CD4-positive, alpha-beta T cell treated with Interleukin-2 at 100 ng/mL for 4 hours (primary cell): ENCODE measurements at regions not wholly inside any gene's neighbourhood (a gene's known extent, or its start where the extent isn't known, plus 50 kb on each side); places are given as distances from the start of the nearest gene placed in this dataset.

ENCODE experiments used
- DNase-seq: peaks from one replicate; pipeline ENCODE4 v3.0.0-alpha.2; 2020; ENCODE audit warnings: low spot score

- no peak for DNase-seq
Observed at GRCh38 chr18:73787316-73787715, 360.3 kb downstream of the FBXO15 start.

DNA sequence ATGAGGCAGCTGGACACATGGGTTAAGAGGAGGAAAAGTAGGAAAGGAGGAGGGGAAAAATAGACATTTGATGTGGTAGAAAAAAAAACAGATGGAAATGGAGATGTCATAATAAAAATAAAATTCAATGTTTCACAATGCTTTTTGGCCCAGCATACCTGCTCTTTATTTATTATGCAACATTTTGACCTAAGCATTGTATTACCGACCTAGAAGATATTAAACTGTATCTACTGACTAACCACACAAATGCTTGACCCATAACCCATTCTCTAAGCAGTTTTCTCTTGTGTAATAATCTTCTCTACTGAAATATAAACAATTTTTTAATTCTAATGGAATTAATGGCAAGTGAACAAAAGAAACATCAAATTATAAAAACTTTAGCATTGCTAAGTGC is 362.3 kb downstream of the FBXO15 start:
- no peak for DNase-seq

GRCh38 chr18:73784853-73785252 is 362.8 kb downstream of the FBXO15 start:
- DNase-seq: no peak

GRCh38 chr18:73782405-73782804 is 365.2 kb downstream of the FBXO15 start:
- no peak for DNase-seq

- no peak for DNase-seq
Observed at GRCh38 chr18:73780218-73780617, 367.4 kb downstream of the FBXO15 start.

GRCh38 chr18:73778032-73778359 is 369.6 kb downstream of the FBXO15 start:
- DNase-seq: no peak

GRCh38 chr18:73777356-73778031 is 370.1 kb downstream of the FBXO15 start:
- no peak for DNase-seq

GRCh38 chr18:73774811-73775509 is 372.7 kb downstream of the FBXO15 start:
- DNase-seq: no peak

GRCh38 chr18:73768043-73768442 is 379.6 kb downstream of the FBXO15 start:
- no peak for DNase-seq

- DNase-seq: no peak
Observed at GRCh38 chr18:73766910-73767515, 380.6 kb downstream of the FBXO15 start.

- no peak for DNase-seq
Observed at GRCh38 chr18:73758446-73758845, 389.2 kb downstream of the FBXO15 start.

DNA sequence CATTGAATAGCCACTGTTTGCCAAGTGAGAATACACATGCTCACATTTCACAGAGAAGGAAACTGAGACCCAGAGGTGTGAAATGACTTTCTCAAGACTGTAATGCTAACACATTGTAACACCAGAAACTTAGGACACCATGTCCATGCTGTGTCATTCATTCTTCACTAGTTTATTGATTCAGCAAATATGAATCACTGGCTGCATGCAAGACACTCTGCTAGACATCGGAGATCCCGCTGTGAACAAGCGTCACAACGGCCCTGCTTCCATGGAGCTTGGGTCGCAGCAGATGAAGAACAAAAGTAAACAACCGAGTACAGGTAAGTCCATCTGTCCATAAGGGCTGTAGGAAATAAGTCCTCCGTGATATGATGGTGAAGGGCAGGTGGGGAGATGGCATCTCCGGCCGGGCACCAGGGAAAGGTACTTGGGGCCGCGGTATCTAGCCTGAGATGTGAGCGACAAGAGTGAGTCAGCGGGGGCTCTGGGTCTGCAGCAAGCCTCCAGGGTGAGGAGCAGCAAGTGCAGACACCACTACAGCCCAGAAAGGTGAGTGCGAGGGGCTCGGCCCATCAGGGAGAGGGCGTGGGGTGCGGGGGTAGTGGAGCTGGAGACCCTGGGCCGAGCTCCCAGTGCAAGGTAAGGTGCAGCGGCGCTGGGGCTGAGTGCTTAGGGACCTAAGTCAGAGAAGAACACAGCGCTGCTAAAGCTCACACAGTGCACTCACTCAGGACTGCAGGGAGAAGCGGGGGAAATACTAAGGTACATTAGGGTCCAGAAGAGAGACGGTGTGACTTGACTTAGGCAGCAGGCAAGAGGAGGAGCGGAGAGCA is 391.2 kb downstream of the FBXO15 start:
- DNase-seq: no peak

DNA sequence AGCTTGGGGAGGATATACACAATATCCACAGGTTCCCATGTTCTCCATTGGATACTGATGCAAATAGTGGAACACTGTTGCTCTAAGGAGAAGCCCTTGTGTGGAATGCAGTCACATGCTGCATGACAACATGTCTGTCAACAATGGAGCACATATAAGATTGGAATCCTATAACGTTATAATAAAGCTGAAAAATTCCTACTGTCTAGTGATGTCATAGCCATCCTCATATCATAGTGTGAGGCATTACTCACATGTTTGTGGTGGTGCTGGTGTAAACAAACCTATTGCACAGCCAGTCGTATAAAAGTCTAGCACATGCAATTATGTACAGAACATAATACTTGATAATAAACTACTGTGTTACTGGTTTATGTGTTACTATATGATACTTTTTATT is 394.7 kb downstream of the FBXO15 start:
- DNase-seq: no peak

- DNase-seq: no peak
Observed at GRCh38 chr18:73752546-73752945, 395.1 kb downstream of the FBXO15 start.

DNA sequence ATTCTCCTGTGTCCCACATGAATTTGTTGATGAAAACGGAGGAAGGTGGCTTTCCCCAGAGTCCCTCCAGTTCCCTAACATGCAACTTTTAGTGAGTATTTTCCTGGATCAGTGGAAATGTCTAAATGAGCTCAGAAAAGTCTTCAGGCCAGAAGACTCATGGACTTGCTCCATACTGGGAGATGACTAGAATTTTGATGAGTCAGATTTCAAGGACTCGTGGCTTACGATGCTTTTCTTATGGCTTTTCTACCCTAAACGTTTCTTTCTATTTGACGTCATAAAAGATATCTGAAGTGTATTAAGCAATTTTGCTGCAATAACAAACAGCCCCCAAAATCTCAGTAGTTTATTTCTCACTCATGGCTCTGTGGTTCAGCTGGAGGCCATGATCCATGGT is 397.6 kb downstream of the FBXO15 start:
- DNase-seq: no peak

DNA sequence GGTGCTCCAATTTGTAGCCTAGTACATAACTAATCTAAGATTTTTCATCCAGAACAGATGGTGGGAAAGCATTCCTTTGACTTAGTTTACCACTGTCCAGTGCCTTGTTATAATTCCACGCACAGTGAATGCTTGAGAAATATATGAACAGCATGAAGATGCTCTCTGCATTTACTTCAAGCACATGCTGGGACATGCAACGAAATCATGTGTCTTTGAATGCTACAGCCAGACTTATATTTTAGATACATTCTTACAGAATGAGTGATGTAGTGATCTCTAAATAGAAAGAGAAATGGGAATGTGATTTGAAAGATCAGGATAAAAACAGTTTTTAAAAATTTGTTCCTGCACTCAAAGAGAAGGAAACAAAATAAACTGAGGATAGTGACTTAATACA is 398.3 kb downstream of the FBXO15 start:
- DNase-seq: no peak

DNA sequence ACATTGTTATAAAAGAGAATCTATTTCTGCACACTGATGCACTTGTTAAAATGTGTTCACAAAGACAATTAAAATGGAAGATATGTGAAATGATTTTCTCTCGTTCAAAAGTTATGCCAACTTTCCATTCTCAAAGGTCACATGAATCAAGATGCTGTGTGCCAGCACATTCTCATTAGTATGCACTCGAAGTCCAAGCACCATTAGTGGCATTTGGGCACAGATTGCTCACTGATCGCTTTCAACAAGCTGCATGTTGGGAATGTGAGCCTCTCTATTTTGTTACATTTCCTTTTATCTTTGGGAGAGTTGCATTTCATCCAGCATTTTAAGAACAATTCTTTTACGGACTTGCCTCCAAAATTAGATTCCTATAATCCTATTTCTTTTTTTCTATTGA is 398.9 kb downstream of the FBXO15 start:
- DNase-seq: no peak

GRCh38 chr18:73746101-73746500 is 401.5 kb downstream of the FBXO15 start:
- DNase-seq: no peak

DNA sequence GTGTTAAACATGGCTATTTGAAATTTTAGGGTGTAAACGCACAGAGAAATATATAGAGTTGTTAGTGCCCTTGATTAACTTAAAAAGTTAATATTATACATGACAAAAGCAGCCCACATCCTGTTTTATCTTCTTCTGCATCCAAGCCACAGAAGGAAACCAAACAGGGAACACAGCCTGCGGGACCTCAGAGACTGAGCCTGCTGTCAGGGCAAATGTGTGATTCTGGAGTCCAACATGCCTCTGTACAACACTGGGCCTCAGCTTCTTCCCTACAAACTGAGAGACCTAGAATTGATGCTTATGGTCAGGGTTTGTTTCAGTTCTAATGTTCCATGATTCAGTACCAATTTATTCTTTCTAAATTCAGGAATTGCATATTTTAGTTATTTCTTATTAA is 404.7 kb downstream of the FBXO15 start:
- DNase-seq: no peak

GRCh38 chr18:73741946-73742345 is 405.7 kb downstream of the FBXO15 start:
- DNase-seq: no peak

DNA sequence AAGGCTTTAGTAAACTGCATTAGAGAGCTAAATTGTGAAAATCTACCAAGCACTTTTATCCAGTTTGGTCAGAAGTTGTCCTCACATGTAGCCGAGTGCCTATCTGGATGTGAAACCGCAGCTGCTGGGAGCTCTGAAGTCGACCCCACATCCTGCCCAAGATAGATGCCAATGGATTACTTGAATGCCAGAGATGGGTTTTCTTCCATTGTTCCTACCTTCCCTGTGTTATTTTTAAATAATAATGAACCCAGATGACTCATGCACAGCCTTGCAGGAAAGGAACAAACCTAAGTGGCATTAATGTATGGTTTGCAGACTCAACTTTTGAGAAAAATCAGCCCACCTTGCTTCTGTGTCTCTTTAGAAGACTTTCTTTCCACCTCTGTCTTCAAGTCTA is 408.5 kb downstream of the FBXO15 start:
- no peak for DNase-seq

- DNase-seq: no peak
Observed at GRCh38 chr18:73737990-73738389, 409.6 kb downstream of the FBXO15 start.

DNA sequence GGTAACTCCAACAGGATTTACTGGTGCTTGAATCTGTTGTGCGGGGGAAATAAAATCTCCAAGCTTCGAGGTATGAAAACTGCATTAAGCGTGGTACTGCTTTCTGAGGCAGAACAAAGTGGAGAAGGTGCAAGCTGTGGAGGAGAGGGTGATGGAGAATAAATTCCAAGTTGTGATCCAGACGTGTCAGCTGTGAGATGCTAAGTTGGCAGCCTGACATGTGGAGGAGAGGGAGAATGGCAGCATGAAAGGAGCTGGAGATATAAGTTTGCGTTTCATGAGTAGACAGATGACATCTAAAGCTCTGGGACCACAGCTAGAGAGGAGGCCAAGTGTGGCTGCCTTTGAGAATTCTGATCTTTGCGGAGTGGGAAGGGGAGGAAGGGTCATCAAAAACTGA is 411.8 kb downstream of the FBXO15 start:
- no peak for DNase-seq
